PC-3 (cell line): ENCODE measurements at regions not wholly inside any gene's neighbourhood (a gene's known extent, or its start where the extent isn't known, plus 50 kb on each side); places are given as distances from the start of the nearest gene placed in this dataset.

Source experiments
- ATAC-seq: fragments of 200-7000 bp; cut with Tn5 transposase; 2 replicates; pipeline ENCODE4 v1.9.1; 2020; ENCODE audit warnings: mild to moderate bottlenecking, moderate library complexity
- BruUV-seq: library from RNA; stranded (reverse); fragments of 400-500 nt; replicated peaks from 2 replicates; lab custom pipeline; 2021; lab: Mats Ljungman, UMichigan
- CTCF ChIA-PET: fragments of 300-600 bp; sonication (Branson Sonifier 250); formaldehyde crosslinking; loops from one replicate; lab custom pipeline; 2022; ENCODE audit warnings: antibody characterized with exemption; lab: Charles Lee
- POLR2A ChIA-PET: fragments of 300-600 bp; sonication (Branson Sonifier 250); formaldehyde crosslinking; loops from one replicate; lab custom pipeline; 2022; ENCODE audit warnings: antibody characterized with exemption; ENCODE audit not compliant: unreplicated experiment; lab: Charles Lee
- DNase-seq: peaks from one replicate; pipeline ENCODE4 v3.0.0-alpha.2; 2015
- H2AFZ ChIP-seq: fragments of 300-600 bp; sonication (generic); 2 replicates; pipeline ENCODE4 v1.6.0; 2016; ENCODE audit warnings: antibody characterized with exemption, low read length
- H3F3A ChIP-seq: fragments of 300-600 bp; sonication (generic); one replicate; pipeline ENCODE4 v1.6.0; 2017; ENCODE audit warnings: antibody characterized with exemption, low read length, control low read depth, mild to moderate bottlenecking; ENCODE audit not compliant: unreplicated experiment
- H3K27ac ChIP-seq: fragments of 300-600 bp; sonication (generic); 2 replicates; pipeline ENCODE4 v1.5.1; 2016; ENCODE audit warnings: mild to moderate bottlenecking, low read length
- H3K27me3 ChIP-seq: fragments of 300-600 bp; sonication (generic); 2 replicates; pipeline ENCODE4 v1.6.1; 2016; ENCODE audit warnings: low read length, mixed read lengths
- H3K36me3 ChIP-seq: fragments of 300-600 bp; sonication (generic); 2 replicates; pipeline ENCODE4 v1.6.1; 2016; ENCODE audit warnings: low read depth, mixed run types, low read length, mixed read lengths
- H3K4me1 ChIP-seq: fragments of 300-600 bp; sonication (generic); 2 replicates; pipeline ENCODE4 v1.5.1; 2016; ENCODE audit warnings: low read length; ENCODE audit not compliant: insufficient read depth
- H3K4me2 ChIP-seq: fragments of 300-600 bp; sonication (generic); 2 replicates; pipeline ENCODE4 v1.6.0; 2016; ENCODE audit warnings: low read length
- H3K4me3 ChIP-seq: fragments of 300-600 bp; sonication (generic); 2 replicates; pipeline ENCODE4 v1.5.1; 2016; ENCODE audit warnings: mild to moderate bottlenecking, low read length, mixed read lengths
- H3K79me2 ChIP-seq: fragments of 300-600 bp; sonication (generic); 2 replicates; pipeline ENCODE4 v1.6.1; 2017; ENCODE audit warnings: low read length, mixed read lengths
- H3K9ac ChIP-seq: fragments of 300-600 bp; sonication (generic); 2 replicates; pipeline ENCODE4 v1.6.0; 2016; ENCODE audit warnings: mild to moderate bottlenecking, low read length
- H3K9me2 ChIP-seq: fragments of 300-600 bp; sonication (generic); replicated peaks from 2 replicates; pipeline ENCODE4 v1.6.1; 2016; ENCODE audit warnings: mixed run types, low read length, mixed read lengths
- H3K9me3 ChIP-seq: fragments of 300-600 bp; sonication (generic); 2 replicates; pipeline ENCODE4 v1.6.1; 2016; ENCODE audit warnings: low read length, mixed read lengths
- H4K20me1 ChIP-seq: fragments of 300-600 bp; sonication (generic); 2 replicates; pipeline ENCODE4 v1.6.1; 2016; ENCODE audit warnings: low read length, mixed read lengths
- EZH2 ChIP-seq: fragments of 300-600 bp; sonication (generic); IDR thresholded peaks from one replicate; pipeline ENCODE4 v1.6.1; 2017; ENCODE audit warnings: antibody characterized with exemption, mild to moderate bottlenecking, low read length; ENCODE audit not compliant: unreplicated experiment
- EZH2phosphoT487 ChIP-seq: fragments of 300-600 bp; sonication (generic); IDR thresholded peaks from 2 replicates; pipeline ENCODE4 v1.6.1; 2018; ENCODE audit warnings: mild to moderate bottlenecking, antibody characterized with exemption, low read length, borderline replicate concordance
- intact Hi-C: fragments of 100-400 bp; cut with micrococcal nuclease; formaldehyde crosslinking; loops from 2 replicates; pipeline ENCODE4 v1.9.0; 2023
- TF ChIP-seq, protein P1 (sequence below): fragments of 300-600 bp; sonication (generic); conservative IDR thresholded peaks from 2 replicates; pipeline ENCODE4 v1.5.1; 2017; ENCODE audit warnings: antibody characterized with exemption, low read depth, mild to moderate bottlenecking, low read length

DNA sequence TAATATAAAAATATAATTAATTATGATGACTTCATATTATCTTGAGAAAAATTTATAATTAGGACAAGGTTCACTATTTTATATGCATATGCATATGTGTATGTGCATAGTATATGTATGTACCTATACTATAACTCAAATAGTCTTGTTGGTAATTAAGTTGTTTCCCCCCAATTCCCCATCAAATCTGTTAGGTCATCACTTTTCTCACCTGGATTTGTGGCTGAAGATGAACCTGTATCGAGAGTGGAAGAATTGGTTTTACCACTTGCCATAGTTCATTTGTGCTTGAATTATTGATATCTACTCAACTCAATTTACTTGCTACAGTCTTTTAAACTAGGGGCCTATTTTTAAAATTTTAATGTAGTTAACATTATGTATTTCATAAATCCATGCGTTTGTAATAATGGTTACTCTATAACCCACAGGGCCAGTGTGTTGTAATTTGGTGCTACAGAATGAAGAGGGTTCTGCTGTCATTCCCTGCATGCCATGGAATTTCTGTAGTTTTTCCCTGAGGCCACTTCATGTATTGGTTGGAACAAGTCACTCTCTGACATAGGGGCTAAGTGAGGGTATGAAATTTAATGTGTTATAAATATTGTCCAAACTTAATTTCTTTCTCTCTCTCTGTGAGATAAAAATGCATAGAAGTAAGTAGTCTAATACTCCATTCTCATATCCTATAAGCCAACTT is 74.9 kb downstream of the TAF11L14 start:
- Histone ChIP-seq H3K27ac (no peak overlapping the region), H3K27me3 (no peaks in the 10 kb centered on the region), H3K4me3 (no peak overlapping the region), H3K9me3 (no peaks in the 10 kb centered on the region), H3K4me2 (no peak overlapping the region), H2AFZ (no peak overlapping the region), H4K20me1 (no peaks in the 10 kb centered on the region), H3K4me1 (peaks cover 13% of the 10 kb centered on the region), H3K79me2 (no peaks in the 10 kb centered on the region), H3F3A (no peaks in the 10 kb centered on the region), H3K36me3 (no peaks in the 10 kb centered on the region), H3K9ac (no peak overlapping the region), H3K9me2 (no peaks in the 10 kb centered on the region)
- intact Hi-C loops, result no loop called here
- no peak for TF ChIP-seq EZH2phosphoT487
- TF ChIP-seq, protein P1, sequence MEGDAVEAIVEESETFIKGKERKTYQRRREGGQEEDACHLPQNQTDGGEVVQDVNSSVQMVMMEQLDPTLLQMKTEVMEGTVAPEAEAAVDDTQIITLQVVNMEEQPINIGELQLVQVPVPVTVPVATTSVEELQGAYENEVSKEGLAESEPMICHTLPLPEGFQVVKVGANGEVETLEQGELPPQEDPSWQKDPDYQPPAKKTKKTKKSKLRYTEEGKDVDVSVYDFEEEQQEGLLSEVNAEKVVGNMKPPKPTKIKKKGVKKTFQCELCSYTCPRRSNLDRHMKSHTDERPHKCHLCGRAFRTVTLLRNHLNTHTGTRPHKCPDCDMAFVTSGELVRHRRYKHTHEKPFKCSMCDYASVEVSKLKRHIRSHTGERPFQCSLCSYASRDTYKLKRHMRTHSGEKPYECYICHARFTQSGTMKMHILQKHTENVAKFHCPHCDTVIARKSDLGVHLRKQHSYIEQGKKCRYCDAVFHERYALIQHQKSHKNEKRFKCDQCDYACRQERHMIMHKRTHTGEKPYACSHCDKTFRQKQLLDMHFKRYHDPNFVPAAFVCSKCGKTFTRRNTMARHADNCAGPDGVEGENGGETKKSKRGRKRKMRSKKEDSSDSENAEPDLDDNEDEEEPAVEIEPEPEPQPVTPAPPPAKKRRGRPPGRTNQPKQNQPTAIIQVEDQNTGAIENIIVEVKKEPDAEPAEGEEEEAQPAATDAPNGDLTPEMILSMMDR, result no peak
- TF ChIP-seq EZH2, result no peak
- no peak for ATAC-seq
- POLR2A ChIA-PET, result no interaction called here
- no peak for DNase-seq
- CTCF ChIA-PET, result no interaction called here
- no TSS peak for BruUV-seq

DNA sequence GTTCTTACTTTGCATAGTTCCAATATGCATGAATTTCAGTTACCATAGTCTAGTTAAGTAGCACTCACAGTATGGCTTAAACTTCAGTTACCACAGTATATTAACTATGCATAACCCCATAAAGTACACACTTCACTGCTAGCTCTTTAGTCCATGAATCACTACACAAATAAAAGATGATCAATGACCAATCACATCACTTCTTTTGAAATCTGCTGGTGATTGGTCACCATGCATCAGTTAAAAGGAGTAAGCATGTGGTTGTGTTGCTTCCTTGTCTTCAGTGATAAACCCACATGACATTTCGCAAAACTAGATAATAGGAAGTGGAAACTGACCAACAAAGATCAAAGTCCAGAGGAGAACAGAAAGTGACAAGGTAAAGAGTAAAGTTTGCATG is 79.0 kb downstream of the TAF11L14 start:
- Histone ChIP-seq H3K9me2 (no peaks in the 10 kb centered on the region), H3K4me2 (no peak overlapping the region), H3K4me3 (no peak overlapping the region), H3K9ac (no peak overlapping the region), H3K27ac (no peak overlapping the region), H3K27me3 (no peaks in the 10 kb centered on the region), H2AFZ (no peak overlapping the region), H3K4me1 (peaks cover 13% of the 10 kb centered on the region), H3K9me3 (no peaks in the 10 kb centered on the region), H3K36me3 (no peaks in the 10 kb centered on the region), H3F3A (no peaks in the 10 kb centered on the region), H4K20me1 (no peaks in the 10 kb centered on the region), H3K79me2 (no peaks in the 10 kb centered on the region)
- no peak for TF ChIP-seq EZH2
- TF ChIP-seq, protein P1, result no peak
- no peak for TF ChIP-seq EZH2phosphoT487
- CTCF ChIA-PET, result no interaction called here
- intact Hi-C loops, result no loop called here
- ATAC-seq, result peak; percentile 85
- no TSS peak for BruUV-seq
- POLR2A ChIA-PET, result no interaction called here
- DNase-seq, result peak; percentile 91

DNA sequence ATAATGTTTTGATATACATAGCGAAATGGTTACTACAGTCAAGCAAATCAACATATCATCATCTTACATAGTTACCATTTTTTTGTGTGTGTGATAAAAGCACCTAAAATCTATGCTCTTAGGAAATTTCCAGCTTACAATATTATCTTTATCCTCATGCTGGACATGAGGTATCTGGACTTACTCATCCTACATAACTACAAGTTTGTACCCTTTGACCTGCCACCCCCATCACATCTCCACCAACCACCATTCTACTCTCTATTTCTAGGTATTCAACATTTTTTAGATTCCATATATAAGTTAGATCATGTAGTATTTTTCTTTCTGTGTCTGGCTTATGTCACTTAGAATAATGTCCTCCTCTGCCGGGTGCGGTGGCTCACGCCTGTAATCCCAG is 79.9 kb downstream of the TAF11L14 start:
- Histone ChIP-seq H2AFZ (no peak overlapping the region), H3K27me3 (no peaks in the 10 kb centered on the region), H3K9ac (no peak overlapping the region), H3K27ac (no peak overlapping the region), H3K4me2 (no peak overlapping the region), H3K36me3 (no peaks in the 10 kb centered on the region), H3K4me1 (peaks cover 13% of the 10 kb centered on the region), H4K20me1 (no peaks in the 10 kb centered on the region), H3K79me2 (no peaks in the 10 kb centered on the region), H3K4me3 (no peak overlapping the region), H3K9me3 (no peaks in the 10 kb centered on the region), H3K9me2 (no peaks in the 10 kb centered on the region), H3F3A (no peaks in the 10 kb centered on the region)
- intact Hi-C loops, result no loop called here
- ChIA-PET CTCF (no interaction called here), POLR2A (no interaction called here)
- no TSS peak for BruUV-seq
- no peak for DNase-seq
- no peak for TF ChIP-seq EZH2phosphoT487
- no peak for TF ChIP-seq EZH2
- TF ChIP-seq, protein P1, result no peak
- no peak for ATAC-seq
